ENCODE measurements at regions not wholly inside any gene's neighbourhood (a gene's known extent, or its start where the extent isn't known, plus 50 kb on each side); places are given as distances from the start of the nearest gene placed in this dataset.

DNA sequence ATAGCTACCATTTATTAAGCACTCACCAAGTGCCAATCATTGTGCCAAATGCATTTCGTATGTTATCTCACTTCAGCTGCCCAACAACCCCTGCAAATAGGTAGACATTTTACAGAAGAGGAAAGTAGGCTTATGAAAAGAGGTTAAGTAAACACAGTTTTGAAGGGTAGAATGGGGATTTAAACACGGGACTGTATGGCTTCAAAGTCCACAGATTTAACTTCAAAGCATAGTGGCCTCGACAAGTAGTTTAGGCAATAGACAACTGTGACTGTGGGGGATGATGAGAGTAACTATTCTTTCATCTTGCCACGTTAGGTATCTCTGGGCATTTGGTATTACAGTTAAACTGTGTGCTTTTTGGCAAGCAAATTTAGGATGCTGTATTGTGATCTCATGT, 266.8 kb upstream of the SRRM4 start:
- no peaks in the 10 kb centered on the region for H3K4me1 Mint-ChIP-seq
- peaks cover 0 to 10% of the 10 kb centered on the region in 2 donors for H3K27me3 Mint-ChIP-seq
- H3K4me3 Mint-ChIP-seq, result no peak overlapping the region
- H3K9me3 Mint-ChIP-seq, result peaks cover 5 to 10% of the 10 kb centered on the region in 2 donors
- H3K36me3 Mint-ChIP-seq, result no peaks in the 10 kb centered on the region
- ATAC-seq (replicated peaks), result no peak
- no peak overlapping the region for H3K27ac Mint-ChIP-seq
- DNase-seq, result no peak

DNA sequence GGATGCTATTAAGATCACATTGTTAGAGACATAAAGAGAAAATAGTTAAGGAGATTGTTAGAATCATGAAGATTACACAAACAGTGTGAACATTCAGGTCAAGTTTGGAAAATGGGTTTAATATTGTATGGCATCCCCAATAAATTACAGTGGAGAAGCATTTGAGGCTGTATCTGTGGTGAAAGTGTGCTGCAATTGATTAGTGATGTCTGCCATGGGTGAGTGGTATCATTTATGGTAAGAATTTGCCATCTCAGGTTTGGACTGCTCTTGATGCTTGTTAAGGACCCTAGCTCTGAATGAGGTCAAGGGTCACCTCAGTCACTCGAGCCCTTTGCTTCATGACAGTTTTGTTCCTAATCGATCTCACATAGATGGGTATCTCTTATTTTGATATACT, 265.7 kb upstream of the SRRM4 start:
- DNase-seq, result no peak
- Mint-ChIP-seq H3K9me3 (peaks cover 2 to 7% of the 10 kb centered on the region in 2 donors), H3K36me3 (no peaks in the 10 kb centered on the region), H3K27ac (no peak overlapping the region), H3K4me1 (no peaks in the 10 kb centered on the region), H3K27me3 (peaks cover under 1 to 7% of the 10 kb centered on the region in 2 donors), H3K4me3 (no peak overlapping the region)
- no peak for ATAC-seq (replicated peaks)

DNA sequence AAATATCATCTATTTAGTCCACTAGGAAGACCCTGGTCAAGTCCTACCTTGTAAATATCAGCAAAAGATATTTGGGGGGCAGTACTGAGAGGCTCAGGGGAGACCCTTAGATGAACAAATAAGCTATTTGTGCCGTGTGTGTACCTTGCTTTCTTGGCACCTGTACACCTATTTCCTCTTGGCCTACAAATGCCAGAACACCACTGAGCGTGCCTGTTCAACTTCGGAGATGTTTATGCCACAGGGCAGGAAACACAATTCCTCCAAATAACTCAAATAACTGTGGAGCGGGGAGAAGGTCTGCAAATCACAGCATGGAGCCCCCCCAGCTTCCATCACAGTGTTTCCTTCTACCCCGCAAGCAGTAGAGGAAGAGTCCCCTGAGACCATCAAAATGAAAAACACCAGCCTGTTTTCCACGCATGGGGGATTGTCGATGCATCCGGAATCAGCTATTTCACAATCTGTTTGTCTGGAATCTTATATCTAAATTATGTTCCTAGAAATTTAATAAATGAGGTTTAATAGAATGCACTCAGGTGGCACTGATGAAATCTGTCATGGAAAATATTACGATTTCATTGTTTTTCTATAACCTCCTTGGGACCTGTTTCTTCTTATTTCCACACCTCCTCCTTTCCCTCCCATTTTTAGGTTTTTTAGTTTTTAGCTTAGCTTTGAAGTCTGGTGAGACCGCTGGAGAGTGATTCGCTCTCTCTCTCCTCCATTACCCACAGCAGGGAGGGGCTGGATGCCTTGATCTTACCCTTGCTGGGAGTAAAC, 254.0 kb upstream of the SRRM4 start:
- no peak overlapping the region for H3K27ac Mint-ChIP-seq
- DNase-seq (no peak), ATAC-seq (replicated peaks) (no peak)
- H3K4me1 Mint-ChIP-seq, result no peaks in the 10 kb centered on the region
- no peak overlapping the region for H3K4me3 Mint-ChIP-seq
- peaks cover 0 to 3% of the 10 kb centered on the region in 2 donors for H3K9me3 Mint-ChIP-seq
- H3K27me3 Mint-ChIP-seq, result no peaks in the 10 kb centered on the region
- no peaks in the 10 kb centered on the region for H3K36me3 Mint-ChIP-seq

DNA sequence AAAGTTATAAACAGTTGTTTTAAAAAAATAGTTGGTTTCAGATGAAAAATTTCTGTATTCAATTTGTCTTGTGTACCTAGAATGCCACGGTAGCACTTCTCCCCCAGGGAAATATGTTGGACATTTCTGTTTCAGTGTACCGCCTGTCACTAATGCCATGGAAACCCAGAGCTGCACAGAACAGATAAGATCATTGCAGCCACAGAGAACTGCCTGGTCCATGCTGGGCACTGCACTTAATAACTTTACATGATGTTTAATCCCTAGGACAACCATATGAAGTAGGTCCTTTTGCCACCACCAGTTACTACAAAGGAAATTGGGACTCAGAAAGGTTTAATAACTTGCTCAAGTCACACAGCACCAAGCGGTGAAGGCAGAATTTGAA, 253.4 kb upstream of the SRRM4 start:
- Mint-ChIP-seq H3K27ac (no peak overlapping the region), H3K9me3 (peaks cover under 1 to 3% of the 10 kb centered on the region in 2 donors), H3K4me1 (no peaks in the 10 kb centered on the region), H3K4me3 (no peak overlapping the region), H3K27me3 (no peaks in the 10 kb centered on the region), H3K36me3 (no peaks in the 10 kb centered on the region)
- no peak for ATAC-seq (replicated peaks)
- DNase-seq, result no peak

DNA sequence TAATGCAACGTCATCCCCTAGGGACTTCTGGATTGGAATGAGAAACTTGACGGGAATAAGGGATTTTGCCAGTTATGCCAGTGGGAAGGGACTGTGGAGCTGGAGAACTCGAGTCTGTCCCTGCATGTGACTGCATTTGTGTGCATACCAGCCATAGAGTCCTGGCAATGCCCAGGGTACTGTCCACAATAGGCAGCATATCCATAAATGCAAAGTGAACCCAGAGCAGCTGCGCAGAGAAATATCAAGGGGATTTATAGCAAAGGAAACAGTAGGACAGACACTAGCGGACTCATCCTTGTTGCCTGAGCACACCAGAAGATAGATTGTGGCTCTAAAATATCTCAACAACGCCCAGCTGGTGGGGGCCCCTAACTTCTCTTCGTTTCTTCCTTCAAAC, 247.1 kb upstream of the SRRM4 start:
- Mint-ChIP-seq H3K36me3 (no peaks in the 10 kb centered on the region), H3K27ac (no peak overlapping the region), H3K4me3 (no peak overlapping the region), H3K4me1 (no peaks in the 10 kb centered on the region), H3K9me3 (peaks cover 8 to 11% of the 10 kb centered on the region in 2 donors), H3K27me3 (no peaks in the 10 kb centered on the region)
- ATAC-seq (replicated peaks) (no peak), DNase-seq (no peak)

DNA sequence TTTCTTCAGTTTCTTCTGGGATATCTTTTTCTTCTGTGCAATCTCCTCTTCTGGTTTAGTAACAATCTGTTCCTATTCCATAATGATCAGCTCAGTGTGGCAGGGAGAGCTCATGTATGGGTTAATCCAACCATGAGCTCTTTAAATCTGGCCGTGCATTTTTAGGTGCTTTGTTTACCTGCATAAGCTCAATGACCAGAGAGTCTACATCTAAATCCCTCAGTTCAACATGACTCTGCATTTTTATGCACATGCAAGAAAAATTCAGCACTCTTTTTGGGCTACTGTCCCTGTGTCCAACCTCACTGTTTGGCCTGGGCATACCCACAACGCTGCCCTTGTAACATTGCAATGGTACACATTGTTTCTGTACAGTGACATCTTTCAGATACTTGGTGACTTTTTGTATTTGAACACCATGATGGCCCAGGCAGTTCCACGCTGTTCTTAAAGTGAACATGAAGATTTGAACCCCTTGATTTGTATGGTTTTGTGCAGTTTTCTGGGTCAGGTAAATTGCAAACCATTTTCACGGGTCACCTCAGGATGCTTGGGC, 243.3 kb upstream of the SRRM4 start:
- DNase-seq (no peak), ATAC-seq (replicated peaks) (no peak)
- Mint-ChIP-seq H3K27me3 (no peaks in the 10 kb centered on the region), H3K9me3 (peaks cover 7 to 11% of the 10 kb centered on the region in 2 donors), H3K27ac (no peak overlapping the region), H3K4me3 (no peak overlapping the region), H3K36me3 (no peaks in the 10 kb centered on the region), H3K4me1 (no peaks in the 10 kb centered on the region)

DNA sequence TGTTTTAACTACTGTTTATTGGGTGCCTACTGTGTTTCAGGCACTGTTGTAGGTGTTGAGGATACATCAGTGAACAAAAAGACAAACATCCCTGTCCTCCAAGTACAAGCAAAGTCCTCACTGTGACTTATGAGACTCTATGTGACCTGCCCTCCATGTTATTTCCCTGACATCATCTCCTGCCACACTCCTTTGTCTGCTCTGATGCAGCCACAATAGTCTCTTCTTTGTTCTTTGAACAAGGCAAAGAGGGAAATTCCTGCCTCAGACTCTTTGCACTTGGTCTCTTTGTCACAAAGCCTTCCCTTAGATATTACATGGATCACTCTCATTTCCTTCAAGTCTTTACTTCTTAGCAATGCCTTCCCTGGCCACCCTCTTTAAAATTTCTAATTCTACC, 240.1 kb upstream of the SRRM4 start:
- no peak for ATAC-seq (replicated peaks)
- H3K9me3 Mint-ChIP-seq, result peaks cover 8 to 9% of the 10 kb centered on the region in 2 donors
- H3K27me3 Mint-ChIP-seq, result no peaks in the 10 kb centered on the region
- no peak for DNase-seq
- no peak overlapping the region for H3K4me3 Mint-ChIP-seq
- H3K36me3 Mint-ChIP-seq, result no peaks in the 10 kb centered on the region
- H3K27ac Mint-ChIP-seq, result no peak overlapping the region
- H3K4me1 Mint-ChIP-seq, result no peaks in the 10 kb centered on the region

DNA sequence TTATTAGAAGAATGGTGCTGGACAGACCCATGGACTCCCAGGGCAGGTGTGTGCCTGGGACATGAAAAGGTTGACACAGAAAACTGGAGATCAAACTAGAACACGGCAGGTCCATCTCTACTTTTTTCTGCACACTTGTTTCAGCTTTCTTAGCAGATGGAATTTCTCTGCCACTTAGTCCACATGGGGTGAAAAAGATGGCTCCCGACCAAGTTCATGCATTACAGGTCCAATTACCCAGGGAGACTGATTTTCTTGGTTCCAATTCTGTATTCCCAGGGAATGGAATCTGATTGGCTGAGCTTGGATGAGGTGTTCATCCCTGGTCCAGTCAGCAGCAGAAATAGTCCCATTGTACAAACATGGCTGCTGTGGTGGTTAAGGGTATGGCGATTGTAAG, 238.9 kb upstream of the SRRM4 start:
- Mint-ChIP-seq H3K9me3 (peaks cover 5 to 7% of the 10 kb centered on the region in 2 donors), H3K4me3 (no peak overlapping the region), H3K27ac (no peak overlapping the region), H3K4me1 (no peaks in the 10 kb centered on the region), H3K27me3 (no peaks in the 10 kb centered on the region), H3K36me3 (no peaks in the 10 kb centered on the region)
- ATAC-seq (replicated peaks), result no peak
- DNase-seq, result no peak

DNA sequence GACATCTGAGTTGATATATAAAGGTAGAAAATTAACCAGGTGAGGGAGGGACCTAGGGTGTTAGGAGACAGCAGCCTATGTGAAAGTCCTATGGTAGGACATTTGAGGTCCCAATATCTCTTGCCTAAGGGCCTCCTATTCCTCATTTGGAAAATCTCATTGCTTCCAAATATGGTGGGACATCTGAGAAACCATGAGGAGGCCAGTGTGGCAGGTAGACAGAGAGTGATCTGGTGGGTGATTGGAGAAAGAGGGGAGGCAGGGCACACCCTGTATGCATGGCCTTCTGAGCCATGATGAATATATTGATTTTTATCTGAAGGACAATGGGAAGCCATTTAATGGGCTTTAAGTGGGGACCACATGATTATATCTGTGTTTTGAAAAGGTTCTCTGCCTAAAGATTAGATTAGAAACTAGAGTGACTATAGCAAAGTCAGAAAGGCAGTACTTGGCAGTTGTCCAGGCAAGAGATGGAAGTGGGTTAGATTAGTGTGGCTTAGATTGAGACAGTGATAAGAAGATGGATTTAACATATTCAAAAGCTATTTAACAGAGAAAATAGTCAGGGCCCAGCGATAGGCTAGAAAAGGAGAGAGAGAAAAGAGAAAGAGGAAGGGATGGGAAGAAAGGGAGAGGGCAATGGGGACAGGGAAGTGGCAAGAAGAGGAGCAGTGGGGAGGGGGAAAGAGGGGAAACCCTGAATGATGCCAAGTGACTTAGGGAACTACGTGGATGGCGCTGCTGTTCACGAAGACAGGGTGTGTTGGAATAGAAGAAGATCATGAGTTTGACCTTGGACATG, 237.2 kb upstream of the SRRM4 start:
- H3K9me3 Mint-ChIP-seq, result peaks cover 3 to 5% of the 10 kb centered on the region in 2 donors
- H3K4me1 Mint-ChIP-seq, result no peaks in the 10 kb centered on the region
- no peaks in the 10 kb centered on the region for H3K27me3 Mint-ChIP-seq
- no peak for ATAC-seq (replicated peaks)
- DNase-seq, result no peak
- H3K4me3 Mint-ChIP-seq, result no peak overlapping the region
- H3K27ac Mint-ChIP-seq, result no peak overlapping the region
- H3K36me3 Mint-ChIP-seq, result no peaks in the 10 kb centered on the region

DNA sequence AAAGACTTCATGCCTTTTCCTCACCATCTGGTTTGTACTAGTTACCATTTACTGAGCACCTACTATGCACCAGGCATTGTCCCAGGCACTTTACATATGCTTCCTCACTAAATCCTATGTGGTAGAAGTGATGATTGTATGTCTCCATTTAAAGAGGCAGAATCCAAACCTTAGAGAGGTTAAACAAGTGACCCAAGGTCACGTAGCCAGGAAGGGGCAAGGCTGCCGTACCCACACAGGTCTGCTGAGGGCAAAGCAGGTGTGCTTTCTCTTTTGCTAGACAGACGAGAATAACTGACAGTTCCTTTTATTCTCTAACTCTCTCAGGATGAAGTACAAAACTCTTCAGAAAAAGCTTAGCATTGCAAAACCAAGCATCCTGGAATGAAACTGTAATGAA, 235.2 kb upstream of the SRRM4 start:
- peaks cover 6 to 8% of the 10 kb centered on the region in 2 donors for H3K9me3 Mint-ChIP-seq
- H3K27me3 Mint-ChIP-seq, result no peaks in the 10 kb centered on the region
- H3K36me3 Mint-ChIP-seq, result no peaks in the 10 kb centered on the region
- H3K4me1 Mint-ChIP-seq, result no peaks in the 10 kb centered on the region
- no peak overlapping the region for H3K27ac Mint-ChIP-seq
- no peak overlapping the region for H3K4me3 Mint-ChIP-seq
- ATAC-seq (replicated peaks) (no peak), DNase-seq (no peak)

DNA sequence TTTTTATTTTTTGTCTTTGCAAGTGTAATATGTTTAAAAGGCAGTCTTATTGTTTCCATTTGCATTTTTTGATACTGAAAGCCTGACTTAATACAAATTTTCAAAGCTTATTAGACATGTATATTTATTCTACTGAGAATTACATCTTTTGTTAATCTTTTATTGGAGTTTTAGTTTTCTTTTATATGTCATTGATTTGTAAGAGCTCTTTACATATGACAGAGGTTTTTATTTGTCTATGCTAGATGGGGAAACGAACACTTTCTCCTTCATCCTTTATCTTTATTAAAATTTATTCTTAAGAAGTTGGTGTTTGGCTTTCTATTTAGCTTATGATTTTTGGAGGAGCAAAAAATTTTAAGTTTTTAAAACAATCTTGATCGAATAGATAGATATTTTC, 234.4 kb upstream of the SRRM4 start:
- Mint-ChIP-seq H3K4me3 (no peak overlapping the region), H3K9me3 (peaks cover 9 to 11% of the 10 kb centered on the region in 2 donors), H3K27ac (no peak overlapping the region), H3K4me1 (no peaks in the 10 kb centered on the region), H3K36me3 (no peaks in the 10 kb centered on the region), H3K27me3 (no peaks in the 10 kb centered on the region)
- no peak for ATAC-seq (replicated peaks)
- DNase-seq, result no peak

DNA sequence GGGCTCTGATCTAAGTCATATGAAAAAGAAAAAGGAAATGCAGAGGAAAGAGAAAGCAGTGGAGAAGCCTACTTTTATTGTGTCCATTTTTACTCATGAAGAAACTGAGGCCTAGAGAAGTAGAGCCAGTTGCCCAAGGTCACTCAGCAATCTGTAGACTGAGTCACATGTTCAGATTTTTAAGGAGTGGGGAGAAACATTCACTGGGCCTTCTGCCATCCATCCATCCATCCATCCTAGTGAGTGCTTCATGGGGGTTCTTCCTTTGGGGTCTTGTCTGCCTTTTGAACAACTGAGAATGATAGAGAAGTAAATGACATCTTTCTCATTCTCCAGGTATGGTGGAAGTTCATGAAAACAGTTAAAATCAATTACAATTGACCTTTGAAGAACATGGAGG, 233.6 kb upstream of the SRRM4 start:
- no peak for DNase-seq
- Mint-ChIP-seq H3K27ac (no peak overlapping the region), H3K27me3 (no peaks in the 10 kb centered on the region), H3K4me1 (no peaks in the 10 kb centered on the region), H3K9me3 (peaks cover 9 to 11% of the 10 kb centered on the region in 2 donors), H3K4me3 (no peak overlapping the region), H3K36me3 (no peaks in the 10 kb centered on the region)
- no peak for ATAC-seq (replicated peaks)

DNA sequence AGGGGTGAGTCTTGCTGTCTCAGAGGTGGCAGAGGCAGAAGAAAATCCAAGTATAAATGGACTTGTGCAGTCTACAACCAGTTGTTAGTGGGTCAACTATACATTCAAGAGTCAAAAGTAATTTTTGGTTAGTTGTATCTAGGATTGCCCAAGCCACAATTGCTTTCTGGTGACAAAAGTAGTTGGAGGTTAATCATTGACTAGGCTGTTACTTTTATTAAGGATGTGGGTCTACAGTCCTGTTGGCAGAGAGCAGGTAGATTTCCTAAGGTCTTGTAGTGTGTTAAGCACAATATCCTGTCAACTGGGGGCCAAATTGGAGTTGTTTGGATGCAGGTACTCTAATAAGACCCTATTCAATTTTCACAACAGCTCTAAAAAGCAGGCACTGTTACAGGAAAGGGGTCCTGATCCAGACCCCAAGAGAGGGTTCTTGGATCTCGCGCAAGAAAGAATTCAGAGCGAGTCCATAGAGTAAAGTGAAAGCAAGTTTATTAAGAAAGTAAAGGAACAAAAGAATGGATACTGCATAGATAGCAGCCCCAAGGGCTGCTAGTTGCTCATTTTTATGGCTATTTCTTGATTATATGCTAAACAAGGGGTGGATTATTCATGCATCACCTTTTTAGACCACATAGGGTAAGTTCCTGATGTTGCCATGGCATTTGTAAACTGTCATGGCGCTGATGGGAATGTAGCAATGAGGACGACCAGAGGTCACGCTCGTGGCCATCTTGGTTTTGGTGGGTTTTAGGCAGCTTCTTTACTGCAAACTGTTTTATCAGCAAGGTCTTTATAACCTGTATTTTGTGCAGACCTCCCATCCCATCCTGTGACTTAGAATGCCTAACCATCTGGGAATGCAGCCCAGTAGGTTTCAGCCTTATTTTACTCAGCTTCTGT, 232.6 kb upstream of the SRRM4 start:
- H3K27ac Mint-ChIP-seq, result no peak overlapping the region
- H3K4me1 Mint-ChIP-seq, result no peaks in the 10 kb centered on the region
- H3K4me3 Mint-ChIP-seq, result no peak overlapping the region
- no peak for ATAC-seq (replicated peaks)
- no peaks in the 10 kb centered on the region for H3K36me3 Mint-ChIP-seq
- H3K27me3 Mint-ChIP-seq, result no peaks in the 10 kb centered on the region
- no peak for DNase-seq
- H3K9me3 Mint-ChIP-seq, result peaks cover 5 to 8% of the 10 kb centered on the region in 2 donors

DNA sequence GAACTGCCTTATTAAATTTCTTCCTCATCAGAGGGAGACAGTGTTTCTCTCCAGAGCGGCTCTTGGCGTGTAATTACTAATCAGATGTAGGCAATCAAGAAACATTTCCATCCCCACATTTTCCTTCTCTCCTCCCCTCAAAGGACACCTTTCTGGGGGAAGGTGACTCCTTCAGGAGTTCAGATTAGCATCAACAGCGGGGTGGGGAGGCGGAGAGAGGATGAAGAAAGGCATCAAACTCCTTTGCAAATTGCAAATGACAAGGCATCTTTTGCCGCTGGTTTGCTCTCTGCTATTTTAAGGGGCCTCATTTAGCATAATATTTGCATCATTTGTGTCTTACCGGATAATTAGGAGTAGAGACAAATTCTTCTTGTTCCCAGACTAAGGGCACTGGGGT, 231.7 kb upstream of the SRRM4 start:
- no peaks in the 10 kb centered on the region for H3K27me3 Mint-ChIP-seq
- no peaks in the 10 kb centered on the region for H3K36me3 Mint-ChIP-seq
- peaks cover 5 to 8% of the 10 kb centered on the region in 2 donors for H3K9me3 Mint-ChIP-seq
- ATAC-seq (replicated peaks) (no peak), DNase-seq (no peak)
- no peak overlapping the region for H3K27ac Mint-ChIP-seq
- H3K4me3 Mint-ChIP-seq, result no peak overlapping the region
- no peaks in the 10 kb centered on the region for H3K4me1 Mint-ChIP-seq
